ENCODE measurements at regions not wholly inside any gene's neighbourhood (a gene's known extent, or its start where the extent isn't known, plus 50 kb on each side); places are given as distances from the start of the nearest gene placed in this dataset.

GRCh38 chr5:39825301-39825700, 400.5 kb upstream of the DAB2 start:
- H3K27ac ChIP-seq (ENCODE audit: low read length), result no peak overlapping the region
- intact Hi-C loops (cut with DNase I), result no loop called here
- no peak for ATAC-seq
- DNase-seq, result no peak
- H3K4me3 ChIP-seq (ENCODE audit: low read length), result no peak overlapping the region
- no peaks in the 10 kb centered on the region for H3K27me3 ChIP-seq (ENCODE audit: control insufficient read depth, insufficient read depth)
- 82% methylated on average over 3 of the region's 3 CpGs for WGBS
- H3K9me3 ChIP-seq (ENCODE audit: control insufficient read depth, low read length), result peaks cover 3% of the 10 kb centered on the region
- H3K4me1 ChIP-seq (ENCODE audit: control insufficient read depth, insufficient read depth, low read length), result no peaks in the 10 kb centered on the region

GRCh38 chr5:39822020-39822419, 397.2 kb upstream of the DAB2 start:
- Histone ChIP-seq H3K4me3 (ENCODE audit: low read length) (no peak overlapping the region), H3K9me3 (ENCODE audit: control insufficient read depth, low read length) (peaks cover 5% of the 10 kb centered on the region), H3K4me1 (ENCODE audit: control insufficient read depth, insufficient read depth, low read length) (no peaks in the 10 kb centered on the region), H3K27ac (ENCODE audit: low read length) (no peak overlapping the region), H3K27me3 (ENCODE audit: control insufficient read depth, insufficient read depth) (no peaks in the 10 kb centered on the region)
- DNase-seq, result no peak
- intact Hi-C loops (cut with DNase I), result no loop called here
- 87% methylated on average over 1 of the region's 1 CpG for WGBS
- ATAC-seq, result no peak

- intact Hi-C loops (cut with DNase I), result no loop called here
- ATAC-seq, result no peak
Observed at GRCh38 chr5:39816866-39817265, 392.1 kb upstream of the DAB2 start.

GRCh38 chr5:39816156-39816845, 391.5 kb upstream of the DAB2 start:
- WGBS, result 66% methylated on average over 5 of the region's 5 CpGs
- Histone ChIP-seq H3K4me3 (ENCODE audit: low read length) (no peak overlapping the region), H3K9me3 (ENCODE audit: control insufficient read depth, low read length) (peaks cover 2% of the 10 kb centered on the region), H3K27ac (ENCODE audit: low read length) (no peak overlapping the region), H3K27me3 (ENCODE audit: control insufficient read depth, insufficient read depth) (no peaks in the 10 kb centered on the region), H3K4me1 (ENCODE audit: control insufficient read depth, insufficient read depth, low read length) (no peaks in the 10 kb centered on the region)
- intact Hi-C loops (cut with DNase I), result no loop called here
- ATAC-seq (no peak), DNase-seq (no peak)

More at GRCh38 chr5:39816866-39817265, 392.1 kb upstream of the DAB2 start:
- Histone ChIP-seq H3K4me1 (ENCODE audit: control insufficient read depth, insufficient read depth, low read length) (no peaks in the 10 kb centered on the region), H3K27me3 (ENCODE audit: control insufficient read depth, insufficient read depth) (no peaks in the 10 kb centered on the region), H3K27ac (ENCODE audit: low read length) (no peak overlapping the region), H3K4me3 (ENCODE audit: low read length) (no peak overlapping the region), H3K9me3 (ENCODE audit: control insufficient read depth, low read length) (peaks cover 2% of the 10 kb centered on the region)
- no peak for DNase-seq
- 88% methylated on average over 3 of the region's 3 CpGs for WGBS

- 49% methylated on average over 2 of the region's 2 CpGs for WGBS
Observed at GRCh38 chr5:39815711-39816110, 390.9 kb upstream of the DAB2 start.

GRCh38 chr5:39811381-39811780, 386.6 kb upstream of the DAB2 start:
- H3K27me3 ChIP-seq (ENCODE audit: control insufficient read depth, insufficient read depth), result no peaks in the 10 kb centered on the region
- no peaks in the 10 kb centered on the region for H3K9me3 ChIP-seq (ENCODE audit: control insufficient read depth, low read length)
- H3K27ac ChIP-seq (ENCODE audit: low read length), result no peak overlapping the region
- ATAC-seq, result no peak
- no peak for DNase-seq
- no peaks in the 10 kb centered on the region for H3K4me1 ChIP-seq (ENCODE audit: control insufficient read depth, insufficient read depth, low read length)
- intact Hi-C loops (cut with DNase I), result no loop called here
- no peak overlapping the region for H3K4me3 ChIP-seq (ENCODE audit: low read length)

More at GRCh38 chr5:39815711-39816110, 390.9 kb upstream of the DAB2 start:
- Histone ChIP-seq H3K27me3 (ENCODE audit: control insufficient read depth, insufficient read depth) (no peaks in the 10 kb centered on the region), H3K9me3 (ENCODE audit: control insufficient read depth, low read length) (peaks cover 2% of the 10 kb centered on the region), H3K4me1 (ENCODE audit: control insufficient read depth, insufficient read depth, low read length) (no peaks in the 10 kb centered on the region), H3K27ac (ENCODE audit: low read length) (no peak overlapping the region), H3K4me3 (ENCODE audit: low read length) (no peak overlapping the region)
- intact Hi-C loops (cut with DNase I), result no loop called here
- DNase-seq (no peak), ATAC-seq (no peak)

GRCh38 chr5:39808656-39809055, 383.9 kb upstream of the DAB2 start:
- intact Hi-C loops (cut with DNase I), result no loop called here
- no peak overlapping the region for H3K27ac ChIP-seq (ENCODE audit: low read length)
- DNase-seq, result no peak
- H3K9me3 ChIP-seq (ENCODE audit: control insufficient read depth, low read length), result no peaks in the 10 kb centered on the region
- whole genome bisulfite sequencing, result 62% methylated on average over 6 of the region's 6 CpGs
- H3K4me3 ChIP-seq (ENCODE audit: low read length), result no peak overlapping the region
- no peak for ATAC-seq
- H3K4me1 ChIP-seq (ENCODE audit: control insufficient read depth, insufficient read depth, low read length), result no peaks in the 10 kb centered on the region
- no peaks in the 10 kb centered on the region for H3K27me3 ChIP-seq (ENCODE audit: control insufficient read depth, insufficient read depth)

- peaks cover 2% of the 10 kb centered on the region for H3K9me3 ChIP-seq (ENCODE audit: control insufficient read depth, low read length)
- intact Hi-C loops (cut with DNase I), result no loop called here
- 88% methylated on average over 1 of the region's 1 CpG for WGBS
- no peak overlapping the region for H3K27ac ChIP-seq (ENCODE audit: low read length)
- no peak overlapping the region for H3K4me3 ChIP-seq (ENCODE audit: low read length)
- ATAC-seq, result no peak
- no peaks in the 10 kb centered on the region for H3K27me3 ChIP-seq (ENCODE audit: control insufficient read depth, insufficient read depth)
- H3K4me1 ChIP-seq (ENCODE audit: control insufficient read depth, insufficient read depth, low read length), result no peaks in the 10 kb centered on the region
- DNase-seq, result no peak
Observed at GRCh38 chr5:39801306-39801705, 376.5 kb upstream of the DAB2 start.

GRCh38 chr5:39800042-39800601, 375.3 kb upstream of the DAB2 start:
- Histone ChIP-seq H3K9me3 (ENCODE audit: control insufficient read depth, low read length) (peaks cover 2% of the 10 kb centered on the region), H3K27ac (ENCODE audit: low read length) (no peak overlapping the region), H3K4me3 (ENCODE audit: low read length) (no peak overlapping the region), H3K4me1 (ENCODE audit: control insufficient read depth, insufficient read depth, low read length) (no peaks in the 10 kb centered on the region), H3K27me3 (ENCODE audit: control insufficient read depth, insufficient read depth) (no peaks in the 10 kb centered on the region)
- WGBS, result 46% methylated on average over 3 of the region's 3 CpGs
- DNase-seq, result no peak
- intact Hi-C loops (cut with DNase I), result no loop called here
- ATAC-seq, result no peak

- intact Hi-C loops (cut with DNase I), result no loop called here
- Histone ChIP-seq H3K4me1 (ENCODE audit: control insufficient read depth, insufficient read depth, low read length) (no peaks in the 10 kb centered on the region), H3K27me3 (ENCODE audit: control insufficient read depth, insufficient read depth) (no peaks in the 10 kb centered on the region), H3K9me3 (ENCODE audit: control insufficient read depth, low read length) (peaks cover 2% of the 10 kb centered on the region), H3K27ac (ENCODE audit: low read length) (no peak overlapping the region), H3K4me3 (ENCODE audit: low read length) (no peak overlapping the region)
- ATAC-seq (no peak), DNase-seq (no peak)
- 60% methylated on average over 2 of the region's 2 CpGs for WGBS
Observed at GRCh38 chr5:39799242-39799641, 374.5 kb upstream of the DAB2 start.

- Histone ChIP-seq H3K27me3 (ENCODE audit: control insufficient read depth, insufficient read depth) (no peaks in the 10 kb centered on the region), H3K4me1 (ENCODE audit: control insufficient read depth, insufficient read depth, low read length) (no peaks in the 10 kb centered on the region), H3K27ac (ENCODE audit: low read length) (no peak overlapping the region), H3K9me3 (ENCODE audit: control insufficient read depth, low read length) (peaks cover 2% of the 10 kb centered on the region), H3K4me3 (ENCODE audit: low read length) (no peak overlapping the region)
- 54% methylated on average over 5 of the region's 5 CpGs for WGBS
- intact Hi-C loops (cut with DNase I), result no loop called here
- no peak for ATAC-seq
- DNase-seq, result no peak
Observed at GRCh38 chr5:39794513-39795210, 369.9 kb upstream of the DAB2 start.

All from right cardiac atrium (tissue), 5 donors.